HG02885 (cell line): ENCODE measurements at regions not wholly inside any gene's neighbourhood (a gene's known extent, or its start where the extent isn't known, plus 50 kb on each side); places are given as distances from the start of the nearest gene placed in this dataset.
A peak's percentile ranks its signal among the peaks of the same experiment; 100 is the strongest.

Experiments used
- ATAC-seq: cut with Tn5 transposase; IDR thresholded peaks from one replicate; pipeline ENCODE4 v1.9.1; 2021; ENCODE audit warnings: mild to moderate bottlenecking; ENCODE audit not compliant: unreplicated experiment, poor library complexity

DNA sequence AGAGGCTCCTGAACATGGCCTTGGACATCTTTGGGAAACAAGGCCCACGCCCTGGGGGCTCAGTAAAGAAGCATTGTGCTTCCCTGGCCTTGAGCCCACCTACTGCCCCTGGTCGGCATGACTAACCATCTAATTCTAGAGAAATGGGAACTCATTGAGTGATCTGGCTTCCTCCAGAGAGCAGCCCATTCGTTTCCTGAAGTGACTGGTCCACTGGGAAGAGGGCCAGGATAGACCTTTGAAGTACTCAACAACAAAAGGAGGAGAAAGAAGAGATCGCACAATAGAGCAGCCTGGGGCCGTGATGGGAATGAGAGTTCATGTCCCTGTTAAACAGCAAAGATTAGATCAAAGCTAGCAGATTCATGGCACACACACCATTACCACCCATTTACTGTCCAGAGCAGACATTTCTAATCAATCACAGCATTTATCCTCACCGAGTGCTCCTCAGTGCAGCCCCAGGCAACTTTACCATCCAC is 514.4 kb upstream of the PROK2 start:
- ATAC-seq = no peak

DNA sequence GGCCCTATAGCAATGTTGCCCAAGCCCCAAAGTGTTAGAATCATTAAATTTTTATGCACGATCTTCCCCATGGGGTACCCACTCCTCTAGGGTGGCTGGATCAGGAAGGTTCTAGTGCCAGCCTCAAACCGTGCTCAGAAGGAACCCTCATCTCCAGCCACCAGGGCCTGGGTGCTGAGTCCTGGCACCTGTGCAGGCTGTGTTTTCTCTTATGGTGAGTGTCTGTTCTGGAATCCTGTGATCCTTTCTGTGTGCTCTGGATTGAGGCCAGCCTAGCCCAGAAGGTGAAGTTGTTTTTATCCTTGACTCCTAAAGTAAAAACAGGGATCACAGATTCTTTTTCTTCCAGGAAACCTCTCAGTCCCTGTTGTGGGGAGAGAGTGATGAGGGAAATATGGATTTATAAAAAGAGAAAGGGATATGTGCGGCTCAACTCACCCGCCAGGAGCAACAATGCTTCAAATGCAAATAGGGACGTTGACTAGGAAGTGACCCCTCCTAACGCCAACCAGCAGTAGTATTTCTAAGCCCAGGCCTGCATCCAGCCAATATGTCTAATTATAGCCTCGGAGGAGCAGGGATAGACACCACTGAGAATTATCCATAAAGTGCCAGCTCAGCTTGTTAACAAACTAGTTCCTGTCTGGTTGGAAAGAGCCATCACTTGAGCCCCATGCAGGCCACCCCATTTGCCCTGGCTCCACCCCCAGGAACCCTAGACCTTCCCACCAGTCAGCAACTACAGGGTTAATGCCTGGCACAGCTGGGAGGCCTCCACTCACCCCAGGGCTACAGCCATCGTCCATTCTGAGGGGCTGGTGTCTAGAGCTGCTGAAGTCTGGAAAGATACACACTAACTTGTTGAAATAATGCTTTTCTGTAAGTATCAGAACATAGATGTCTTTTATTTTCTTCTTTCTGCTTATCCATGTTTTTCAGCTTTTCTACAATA is 513.5 kb upstream of the PROK2 start:
- no peak for ATAC-seq

DNA sequence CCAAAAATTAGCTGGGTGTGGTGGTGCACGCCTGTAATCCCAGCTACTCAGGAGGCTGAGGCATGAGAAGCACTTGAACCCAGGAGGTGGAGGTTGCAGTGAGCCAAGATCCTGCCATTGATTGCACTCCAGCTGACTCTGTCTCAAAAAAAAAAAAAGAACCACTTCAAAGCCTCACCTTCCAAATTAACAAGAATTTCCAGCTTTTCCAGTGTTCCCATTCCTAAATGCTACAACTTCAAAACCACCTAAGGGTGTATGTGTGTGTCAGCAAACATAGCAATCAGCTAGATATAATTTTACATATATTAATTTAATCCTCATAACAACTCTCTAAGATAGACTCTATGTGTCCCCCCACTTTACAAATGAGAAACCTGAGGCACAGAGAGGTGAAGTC is 512.5 kb upstream of the PROK2 start:
- no peak for ATAC-seq

DNA sequence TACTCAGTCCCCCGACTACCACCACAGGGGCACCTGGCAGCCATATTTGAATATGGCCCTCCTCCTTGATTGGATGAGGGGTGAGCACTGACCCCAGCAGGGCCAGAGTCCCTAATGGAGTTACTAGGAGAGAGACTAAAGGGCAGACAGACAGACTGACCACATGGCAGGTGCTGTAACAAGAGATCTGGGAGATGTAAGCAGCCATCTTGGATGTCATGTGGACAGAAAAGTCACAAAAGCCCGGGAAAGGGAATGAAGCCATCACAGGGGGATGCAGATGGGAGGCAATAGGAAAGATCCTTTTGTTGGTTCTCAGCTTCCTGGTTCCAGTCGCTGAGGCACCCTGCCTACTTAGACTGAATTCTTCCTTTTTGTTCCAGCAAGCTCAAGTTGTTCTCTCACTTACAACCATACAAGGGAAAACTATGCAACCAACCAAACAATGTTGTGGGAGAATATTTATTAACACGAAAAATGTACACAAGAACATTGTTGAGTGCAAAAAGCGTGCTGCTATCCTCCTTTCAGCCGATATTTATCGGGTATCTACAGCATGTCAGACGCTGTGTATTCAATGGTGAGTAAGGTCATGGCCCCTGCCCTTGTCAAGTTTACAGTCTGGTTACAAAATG is 511.6 kb upstream of the PROK2 start:
- ATAC-seq = no peak

DNA sequence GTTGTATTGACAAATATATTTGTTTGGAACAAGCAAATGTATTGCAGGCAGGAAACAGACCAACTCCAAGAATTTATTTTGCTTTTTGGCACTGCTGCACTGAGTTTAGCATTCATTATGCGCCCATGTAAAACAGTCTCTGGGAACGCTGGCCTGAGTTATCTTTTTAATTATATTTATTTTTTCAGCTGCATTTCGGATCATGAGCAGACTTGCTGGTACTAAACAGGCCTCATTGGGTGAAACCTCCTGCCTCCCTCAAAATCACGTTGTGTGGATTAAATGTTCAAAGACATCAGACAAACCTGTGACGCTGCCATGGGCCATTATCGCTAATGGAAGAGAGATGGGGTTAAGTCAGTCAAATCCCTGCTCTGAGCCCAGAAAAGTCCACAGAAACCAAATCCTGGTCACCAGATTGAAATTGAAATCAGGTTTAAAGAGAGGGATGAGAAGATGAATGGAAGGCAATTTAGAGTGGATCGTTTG is 511.1 kb upstream of the PROK2 start:
- ATAC-seq = no peak

DNA sequence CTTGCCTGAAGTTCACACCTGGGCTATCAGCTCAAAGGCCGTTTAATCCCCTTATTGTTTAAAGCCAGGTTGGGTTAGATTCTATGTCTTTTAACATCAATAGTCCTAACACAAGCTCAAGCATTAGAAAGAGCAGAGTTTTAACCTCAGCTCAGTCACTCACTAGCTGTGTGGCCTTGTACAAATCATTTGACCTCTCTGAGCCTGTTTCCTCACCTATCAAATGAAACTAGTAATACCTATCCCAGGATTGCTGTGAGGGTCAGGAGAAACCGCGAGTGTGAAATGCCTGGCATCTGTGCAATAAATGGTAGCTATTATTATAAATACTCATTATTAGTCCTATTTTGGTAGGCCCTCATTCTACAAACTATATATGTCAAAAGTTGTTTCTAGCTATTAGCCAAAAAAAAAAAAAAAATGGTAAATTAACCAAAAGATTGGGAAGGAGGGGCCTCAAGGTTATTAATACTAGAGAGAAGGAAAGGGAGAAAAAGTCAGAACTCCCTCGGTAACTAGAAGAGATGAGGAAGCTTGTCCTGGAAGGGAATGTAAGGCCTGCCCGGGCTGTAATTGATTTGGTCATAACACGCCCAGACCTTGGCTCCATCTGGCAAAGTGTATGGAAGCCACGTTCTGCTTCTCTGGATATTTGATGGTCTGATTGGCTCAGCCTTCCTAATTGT is 510.5 kb upstream of the PROK2 start:
- no peak for ATAC-seq

DNA sequence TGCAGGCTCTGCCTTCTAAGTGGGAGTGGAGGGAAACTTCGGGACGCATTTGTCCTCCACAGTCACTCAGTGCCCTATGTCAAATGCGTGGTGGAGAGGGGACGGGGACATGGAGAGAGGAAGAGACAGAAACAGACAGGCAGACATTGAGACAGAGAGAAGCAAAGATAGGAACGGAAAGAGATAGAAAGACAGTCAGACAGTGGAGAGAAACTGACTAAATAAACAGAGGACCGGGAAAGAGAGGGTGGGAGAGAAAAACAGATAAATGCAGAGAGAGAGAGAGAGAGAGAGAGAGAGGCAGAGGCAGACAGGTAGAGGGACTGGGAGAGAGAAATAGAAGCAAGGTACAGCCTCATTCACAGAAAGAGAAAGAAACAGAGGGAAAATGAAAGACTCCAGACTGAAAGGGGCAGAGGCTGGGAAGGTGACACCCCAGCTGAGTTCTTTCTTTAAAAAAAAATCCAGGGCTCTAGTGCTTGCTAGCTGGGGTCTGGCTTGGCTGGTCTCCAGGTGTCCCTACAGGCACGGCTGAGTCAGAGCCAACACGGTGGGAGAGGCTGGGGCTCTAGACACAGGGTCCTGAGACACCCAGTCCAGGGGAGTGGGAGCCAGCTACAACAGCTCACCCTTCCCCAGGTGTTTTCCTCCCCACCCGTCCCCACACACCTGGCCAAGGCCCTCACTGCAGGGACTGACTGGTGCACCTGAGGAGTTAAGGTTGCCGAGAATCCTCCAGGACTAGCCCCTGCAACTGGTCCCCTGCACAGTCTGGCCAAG is 506.1 kb upstream of the PROK2 start:
- ATAC-seq = no peak

DNA sequence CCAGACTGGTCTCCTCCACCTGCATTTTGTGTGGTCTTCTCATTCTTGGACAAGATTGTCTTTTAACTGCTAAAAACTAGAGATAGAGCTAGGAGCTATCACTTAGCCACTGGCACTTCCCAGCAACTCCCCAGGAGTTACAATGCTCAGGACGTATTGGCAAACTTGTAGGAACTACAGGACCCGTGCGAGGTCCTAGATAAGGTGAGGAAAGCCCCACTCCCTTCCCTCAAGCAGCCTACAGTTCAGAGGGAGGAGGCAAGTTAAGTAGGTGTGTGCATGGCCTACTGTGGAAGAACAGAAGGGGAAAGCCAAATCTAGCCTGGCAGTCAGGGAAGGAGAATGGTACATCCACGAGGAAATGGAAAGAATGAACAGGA is 504.7 kb upstream of the PROK2 start:
- ATAC-seq = peak; percentile 19

DNA sequence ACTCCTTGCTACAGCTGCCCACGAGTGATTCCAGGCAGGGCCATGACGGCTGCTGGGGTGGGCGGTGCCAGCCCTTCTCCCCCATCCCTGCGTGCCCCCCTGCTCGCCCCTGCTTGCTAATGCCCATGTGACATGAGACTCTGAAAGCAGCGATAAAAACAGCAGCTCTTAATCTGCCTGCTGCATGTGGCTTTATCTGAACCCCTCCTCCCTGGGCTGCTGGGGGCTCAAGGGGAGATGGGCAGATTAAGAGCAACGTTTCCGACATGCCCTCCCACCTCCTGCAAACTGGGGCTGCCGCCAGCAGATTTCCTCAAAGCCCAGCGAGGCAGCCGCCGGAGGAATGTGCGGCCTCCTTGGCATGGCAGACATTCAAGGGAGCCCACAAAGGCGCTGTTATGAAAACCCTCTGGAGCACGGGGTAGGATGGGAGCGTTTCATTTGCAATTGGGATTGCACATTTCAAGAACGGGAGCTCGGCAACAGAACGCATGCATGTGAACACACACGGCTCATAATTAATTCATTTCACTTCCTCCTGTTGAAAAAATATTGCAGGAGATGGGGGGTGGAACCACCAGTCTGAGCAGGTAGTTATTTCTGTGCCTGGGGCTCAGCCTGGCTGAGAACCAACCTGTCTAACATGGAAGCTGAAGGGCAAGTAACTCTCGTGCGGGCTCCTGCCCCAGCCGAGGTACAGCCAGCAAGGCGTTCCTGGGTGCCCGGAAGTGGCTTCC is 504.2 kb upstream of the PROK2 start:
- peak; percentile 66 for ATAC-seq

DNA sequence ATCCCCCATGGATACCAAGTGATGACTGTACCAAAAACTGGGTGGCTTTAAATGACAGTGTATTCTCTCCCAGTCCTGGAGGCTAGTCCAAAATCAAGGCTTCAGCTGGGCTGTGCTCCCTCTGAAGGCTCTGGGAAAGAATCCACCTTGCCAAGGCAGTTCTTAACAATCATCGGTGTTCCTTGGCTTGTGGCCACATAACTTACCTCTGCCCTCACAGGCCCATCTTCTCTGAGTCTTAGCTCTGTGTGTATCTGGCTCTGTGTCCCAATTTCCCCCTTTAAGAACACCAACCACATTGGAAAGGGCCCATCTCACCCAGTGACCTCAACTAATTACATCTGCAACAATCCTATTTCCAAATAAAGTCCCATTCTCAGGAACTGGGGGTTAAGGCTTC is 503.0 kb upstream of the PROK2 start:
- no peak for ATAC-seq

DNA sequence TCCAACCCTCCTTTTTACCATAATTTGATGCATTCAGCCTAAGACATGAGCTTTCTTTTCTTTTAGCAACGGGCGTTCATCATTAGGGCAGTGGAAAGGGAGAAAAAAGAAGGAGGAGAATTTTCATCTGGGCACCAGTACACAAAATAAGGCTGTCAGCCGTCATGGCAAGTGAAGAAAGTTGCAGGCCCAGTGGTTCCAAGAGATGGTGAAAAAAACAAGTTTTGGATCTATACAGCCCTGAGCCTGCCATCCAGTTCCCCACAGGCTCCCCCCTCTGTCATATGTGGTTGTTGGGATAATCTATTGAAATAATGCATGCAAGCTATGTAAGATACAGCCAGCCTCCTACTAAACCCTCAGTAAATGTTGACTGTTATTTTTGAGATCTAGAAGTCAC is 500.6 kb upstream of the PROK2 start:
- no peak for ATAC-seq

DNA sequence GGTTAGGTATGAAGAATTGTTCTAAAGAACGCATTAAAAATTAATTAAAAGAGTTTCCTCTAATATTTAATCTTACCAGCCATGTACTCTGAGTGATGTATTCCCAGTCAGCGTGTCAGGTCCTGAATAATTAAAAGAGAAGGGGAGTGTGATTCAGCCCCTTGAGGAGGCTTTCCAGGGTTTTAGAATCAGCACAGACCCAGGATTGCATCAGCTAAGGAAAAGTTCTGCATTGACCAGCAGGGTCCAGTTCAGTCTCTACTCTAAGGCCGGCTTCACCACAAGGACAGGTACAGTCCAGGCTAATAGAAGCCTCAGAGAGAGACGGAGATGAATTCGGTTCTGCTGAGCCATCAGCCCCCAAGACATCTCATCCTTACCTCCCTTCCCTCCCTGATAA is 499.5 kb upstream of the PROK2 start:
- ATAC-seq = no peak

DNA sequence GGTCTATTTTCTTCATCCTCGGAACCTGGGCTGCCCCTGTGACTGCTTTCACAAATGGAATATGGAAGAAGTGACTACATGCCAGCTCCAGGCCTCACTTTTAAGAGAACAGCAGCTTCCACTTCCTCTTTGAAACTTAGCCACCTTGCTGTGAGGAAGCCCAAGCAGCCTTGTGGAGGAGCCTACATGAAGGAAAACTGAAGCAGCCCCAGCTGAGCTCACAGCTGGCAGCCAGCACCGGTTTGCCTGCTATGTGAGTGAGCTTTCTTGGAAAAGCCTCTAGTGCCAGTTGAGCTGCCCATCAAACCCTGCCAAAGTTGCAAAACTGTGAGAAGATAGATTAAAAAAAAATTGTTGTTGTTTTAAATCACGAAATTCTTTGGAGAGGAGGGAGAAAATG is 498.0 kb upstream of the PROK2 start:
- ATAC-seq = no peak

DNA sequence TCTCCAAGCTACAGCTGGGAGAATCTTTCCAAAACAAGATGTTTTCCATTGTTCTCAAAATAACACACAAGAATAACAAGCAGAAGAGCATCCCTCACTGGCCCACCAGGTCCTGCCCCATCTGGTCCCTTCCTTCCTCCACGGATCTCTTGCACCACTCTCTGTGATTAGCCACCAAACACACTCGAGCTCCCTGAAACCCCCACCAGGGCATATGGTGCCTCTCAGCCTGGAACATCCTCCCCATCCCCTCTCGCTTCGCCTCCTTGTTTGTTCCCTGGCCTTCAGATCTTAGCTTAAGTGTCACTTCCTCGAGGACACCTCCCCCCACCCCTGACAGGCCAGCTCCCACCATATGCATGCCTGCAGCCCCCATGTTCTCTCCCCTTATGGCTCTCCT is 496.6 kb upstream of the PROK2 start:
- ATAC-seq = no peak

DNA sequence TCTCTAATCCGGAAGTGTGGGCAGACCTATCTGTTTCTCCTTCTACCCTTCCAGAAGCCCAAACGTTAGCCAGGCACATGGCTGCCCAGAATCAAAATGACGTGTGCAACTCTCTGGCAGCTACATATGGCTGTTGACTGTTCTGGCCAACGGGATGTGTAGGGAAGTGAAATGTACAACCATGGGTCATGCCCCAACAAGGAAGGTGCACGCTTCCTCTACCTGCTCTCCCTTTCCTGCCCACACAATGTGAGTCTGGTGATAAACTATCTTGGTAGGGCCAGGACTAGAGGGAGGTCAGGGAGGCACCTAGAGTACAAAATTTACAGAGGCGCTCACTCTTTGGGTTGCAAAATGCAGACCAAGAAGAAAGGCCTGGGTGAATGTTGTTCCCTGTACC is 495.9 kb upstream of the PROK2 start:
- ATAC-seq = no peak

DNA sequence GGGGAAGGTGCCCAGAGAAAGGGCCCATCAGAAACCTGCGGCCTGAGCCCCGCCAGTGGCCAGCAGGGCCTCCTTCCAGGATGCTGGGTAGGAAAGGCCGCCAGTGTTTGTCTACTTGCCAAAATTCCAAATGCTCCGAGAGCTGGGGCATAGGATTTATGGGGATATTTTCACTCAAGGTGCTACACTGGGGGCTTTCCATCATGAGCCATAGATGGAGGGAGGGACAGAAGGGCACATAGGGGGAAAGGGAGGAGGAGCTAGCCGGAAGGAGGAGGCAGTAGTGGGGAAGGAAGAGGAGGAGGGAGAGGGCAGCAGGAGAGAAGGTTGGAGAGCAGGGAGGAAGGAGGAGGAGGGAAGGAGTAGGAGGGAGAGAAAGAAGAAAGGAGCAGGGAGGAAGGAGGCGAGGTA is 494.7 kb upstream of the PROK2 start:
- ATAC-seq = no peak

DNA sequence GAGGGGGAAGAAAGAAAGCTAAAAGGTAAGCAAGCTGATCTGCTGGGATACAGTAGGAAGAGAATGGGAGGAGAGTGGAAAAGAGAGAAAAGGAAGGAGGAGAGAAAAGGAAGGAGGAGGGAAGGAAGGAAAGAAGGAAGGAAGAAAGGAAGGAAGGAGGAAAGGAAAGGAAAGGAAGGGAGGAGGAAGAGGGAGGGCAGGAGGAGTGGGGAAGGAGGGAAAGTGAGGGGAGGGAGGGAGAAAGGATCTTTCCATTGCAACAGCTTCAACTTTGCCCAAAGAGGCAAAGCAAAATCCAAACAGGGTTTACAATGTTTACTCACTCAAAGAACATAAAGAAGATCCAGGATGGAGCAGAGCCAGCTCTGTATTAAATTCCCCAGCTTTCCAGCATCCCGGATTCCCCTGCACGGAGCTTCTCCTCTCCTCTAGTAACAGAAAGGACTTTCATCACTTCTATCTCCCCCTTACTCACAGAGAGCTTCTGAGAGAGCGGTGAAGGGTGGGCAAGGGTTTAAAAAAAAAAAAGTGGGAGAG is 494.2 kb upstream of the PROK2 start:
- no peak for ATAC-seq

DNA sequence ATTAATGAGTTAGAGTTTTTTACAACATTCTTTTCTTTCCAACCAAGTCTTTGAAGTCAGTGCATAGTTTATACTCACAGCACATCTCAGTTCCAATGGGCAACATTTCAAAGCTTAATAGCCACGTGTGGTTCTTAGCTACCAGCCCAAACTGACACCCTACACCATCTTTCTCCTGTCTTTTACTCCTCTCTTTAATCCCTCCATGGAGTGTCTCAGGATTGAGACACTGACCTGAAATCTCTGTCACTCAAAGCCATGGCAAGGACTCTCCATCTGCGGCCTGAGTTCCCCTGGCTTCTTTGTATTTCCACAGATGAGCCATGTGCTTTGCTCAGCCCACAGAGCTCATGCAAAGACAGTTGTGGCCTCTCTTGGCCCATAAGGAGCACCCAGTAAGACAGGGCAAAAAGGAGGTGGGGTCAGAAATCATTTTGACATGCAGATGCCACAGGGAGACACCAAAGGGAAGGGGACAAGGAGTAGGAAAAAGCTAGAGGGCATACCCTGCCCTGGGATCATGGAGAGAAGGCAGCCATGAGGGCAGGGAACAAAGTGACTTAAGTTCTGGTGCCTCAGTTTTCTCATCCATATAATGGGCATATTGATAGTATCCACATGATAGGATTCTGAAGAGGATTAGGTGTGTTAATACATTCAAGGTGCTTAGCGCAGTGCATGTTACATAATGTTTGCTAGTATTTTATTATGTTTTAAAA is 493.6 kb upstream of the PROK2 start:
- ATAC-seq = no peak

DNA sequence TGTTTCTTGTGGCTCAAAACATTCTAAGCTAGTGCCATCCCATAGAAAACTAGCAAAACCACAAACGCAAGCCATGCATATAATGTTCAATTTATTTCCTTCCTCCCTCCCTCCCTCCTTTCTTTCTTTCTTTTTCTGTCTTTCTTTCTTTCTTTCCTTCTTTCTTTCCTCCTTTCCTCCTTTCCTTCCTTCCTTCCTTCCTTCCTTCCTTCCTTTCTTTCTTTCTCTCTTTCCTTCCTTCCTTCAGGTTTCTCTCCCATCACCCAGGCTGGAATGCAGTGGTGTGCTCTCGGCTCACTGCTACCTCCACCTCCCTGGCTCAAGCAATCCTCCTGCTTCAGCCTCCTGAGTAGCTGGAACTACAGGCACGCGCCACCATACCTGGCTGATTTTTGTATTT is 492.8 kb upstream of the PROK2 start:
- no peak for ATAC-seq
